NCI-H69 (cell line): ENCODE measurements at regions not wholly inside any gene's neighbourhood (a gene's known extent, or its start where the extent isn't known, plus 50 kb on each side); places are given as distances from the start of the nearest gene placed in this dataset.
"Not testable (repeated sequence)": the region's sequence is repeated elsewhere in the genome, so short reads cannot be mapped to it uniquely, and the experiment has no call there.

Source experiments
- DNase-seq: peaks from one replicate; lab custom pipeline; 2025; lab: John Stamatoyannopoulos, UW

DNA sequence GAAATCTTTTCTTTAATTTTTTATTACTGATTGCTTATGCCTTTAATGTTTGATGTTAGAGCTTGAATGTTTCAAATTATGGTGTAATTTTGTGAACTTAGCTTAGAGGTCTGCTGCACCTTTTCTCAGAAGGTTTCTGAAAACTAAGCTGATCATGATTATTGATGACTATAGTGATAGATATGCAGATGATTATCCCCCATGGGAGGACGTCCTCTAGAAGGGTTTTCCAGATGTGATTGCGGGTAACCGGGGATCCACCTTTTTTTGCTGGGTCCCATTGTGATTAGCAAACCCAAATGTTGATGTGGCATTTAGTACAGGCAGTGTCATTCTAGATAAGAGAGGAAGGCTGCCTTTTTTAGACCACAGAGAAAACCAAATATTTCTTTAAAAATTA lies 272.9 kb downstream of the FBXO8 start:
- DNase-seq, result no peak

- DNase-seq, result no peak
Measured at GRCh38 chr4:174009686-174010451, 273.6 kb downstream of the FBXO8 start.

DNA sequence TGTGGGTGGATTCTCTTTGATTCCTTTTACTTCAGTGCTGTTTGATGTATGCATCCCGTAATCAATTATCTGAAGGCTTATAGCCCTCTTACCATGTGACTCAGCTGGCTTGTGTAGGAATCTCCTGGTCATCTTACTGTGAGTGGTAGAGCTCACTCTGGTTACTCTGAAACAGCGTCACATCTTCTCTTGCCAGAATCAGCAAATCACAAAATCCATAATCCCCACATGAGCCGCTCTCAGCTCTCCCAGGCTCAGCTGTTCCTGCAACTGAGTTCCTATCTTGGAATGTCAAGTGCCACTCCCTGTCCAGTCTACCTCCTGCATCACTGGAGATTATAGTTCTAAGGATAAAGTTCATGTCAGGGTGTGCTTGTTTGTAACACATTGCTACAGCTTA lies 278.0 kb downstream of the FBXO8 start:
- DNase-seq, result no peak

DNA sequence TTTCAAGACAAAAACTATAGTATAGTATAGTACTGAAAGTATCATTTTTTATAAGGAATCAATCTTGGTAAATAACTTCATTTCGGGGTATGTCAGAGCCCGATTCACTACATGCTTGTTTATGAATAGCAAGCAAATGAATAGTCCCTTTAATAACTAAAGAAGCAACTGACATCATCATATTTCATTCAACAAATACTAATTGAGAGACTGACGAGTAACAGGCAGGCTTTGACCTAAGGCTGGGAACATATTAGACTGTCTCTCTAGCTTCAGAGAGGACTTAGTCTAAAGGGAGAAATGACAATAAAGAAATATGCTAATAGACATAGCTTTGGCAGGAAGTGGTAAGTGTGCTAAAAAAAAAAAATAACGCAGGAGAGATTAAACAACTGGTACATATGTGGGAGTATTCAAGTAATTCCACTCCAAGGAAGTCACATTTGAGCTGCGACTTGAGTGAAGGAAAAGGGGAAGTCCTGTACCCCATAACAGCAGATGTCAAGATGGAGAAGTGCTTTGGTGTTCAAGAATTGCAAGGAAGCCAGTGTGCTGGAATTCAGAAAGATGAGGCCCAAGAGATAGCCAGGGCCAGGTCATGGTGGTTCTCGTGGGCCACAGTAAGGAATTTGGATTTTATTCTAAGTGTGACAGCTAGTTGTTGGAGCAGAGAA lies 284.9 kb downstream of the FBXO8 start:
- DNase-seq, result no peak

- DNase-seq, result not testable (repeated sequence)
Measured at GRCh38 chr4:173995779-173996178, 287.7 kb downstream of the FBXO8 start.

DNA sequence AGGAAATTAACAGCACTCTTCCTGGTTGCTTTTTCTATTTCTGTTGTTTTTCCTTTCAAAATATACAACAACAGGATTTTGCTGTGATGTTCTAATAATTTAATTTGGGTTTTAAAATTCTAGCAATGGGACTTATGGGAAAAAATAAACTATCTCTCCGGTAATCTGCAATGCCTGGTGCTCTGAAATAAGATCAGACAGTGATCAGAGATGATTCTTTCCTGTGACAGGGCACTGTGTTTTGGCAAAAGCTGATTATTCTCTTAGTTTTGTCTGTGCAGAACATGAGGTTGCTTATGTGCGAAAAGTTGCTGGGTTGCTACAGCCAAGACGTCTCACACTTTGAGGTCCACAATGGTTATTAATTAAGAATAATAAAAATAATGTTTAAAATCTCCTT lies 291.7 kb downstream of the FBXO8 start:
- DNase-seq, result no peak

- DNase-seq, result peak; percentile 16
Measured at GRCh38 chr4:173991316-173991715, 292.2 kb downstream of the FBXO8 start.

DNA sequence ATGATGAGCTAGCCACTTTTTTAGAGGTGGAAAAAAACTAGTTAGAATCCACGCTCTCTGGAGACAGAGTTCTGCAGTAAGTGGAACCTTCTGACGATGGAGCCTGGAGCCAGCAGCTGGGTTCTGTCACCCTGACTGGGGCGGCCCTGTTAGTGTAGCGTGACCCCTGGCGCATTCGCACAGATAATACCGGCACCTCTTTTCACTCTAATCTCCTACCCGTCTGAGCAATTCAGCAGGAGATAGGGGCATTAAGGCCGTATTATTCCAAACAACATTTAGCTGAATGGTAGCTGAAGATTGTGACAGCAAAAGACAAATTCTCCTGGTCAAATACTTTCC lies 292.6 kb downstream of the FBXO8 start:
- DNase-seq, result no peak

DNA sequence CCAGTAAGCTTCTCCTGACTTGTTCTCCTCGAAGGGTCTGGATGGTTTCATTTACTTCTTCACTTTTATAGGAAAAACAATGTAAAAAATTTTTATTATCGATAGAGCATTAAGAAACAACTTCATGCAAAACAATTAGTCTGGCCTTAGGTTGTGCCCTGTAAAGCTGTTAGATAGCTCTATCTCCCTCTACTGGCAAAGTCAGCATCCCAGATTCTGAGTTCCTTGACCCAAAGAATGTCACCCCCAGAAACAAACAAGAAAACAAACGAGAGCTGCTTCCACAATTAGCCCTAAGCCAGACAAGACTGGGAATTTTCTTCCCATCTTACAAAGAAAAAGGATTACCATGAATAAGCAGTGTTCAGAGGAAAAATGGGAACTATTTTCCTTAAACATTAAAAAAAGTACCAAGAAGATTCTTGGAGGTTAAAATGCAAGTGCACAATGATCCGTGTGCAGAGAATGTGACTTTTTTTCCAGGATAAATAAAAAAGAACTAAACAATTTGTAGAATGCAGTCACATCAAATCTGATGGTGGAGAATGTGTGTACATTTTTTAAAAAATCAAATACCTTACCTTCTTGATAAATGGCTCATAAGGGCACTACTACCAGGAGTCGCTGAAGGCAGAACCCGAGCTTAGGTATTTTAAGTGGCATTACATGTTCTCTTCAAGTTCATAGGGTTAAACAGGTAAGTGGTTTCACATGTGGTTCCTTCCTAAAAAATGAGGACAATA lies 293.2 kb downstream of the FBXO8 start:
- peak; percentile 71 for DNase-seq

GRCh38 chr4:173963523-173963922 lies 319.9 kb downstream of the FBXO8 start:
- not testable (repeated sequence) for DNase-seq

- no peak for DNase-seq
Measured at GRCh38 chr4:173960398-173960797, 323.1 kb downstream of the FBXO8 start.

GRCh38 chr4:173958445-173958844 lies 325.0 kb downstream of the FBXO8 start:
- DNase-seq, result no peak

GRCh38 chr4:173943547-173943946 lies 339.9 kb downstream of the FBXO8 start:
- DNase-seq, result peak; percentile 63

DNA sequence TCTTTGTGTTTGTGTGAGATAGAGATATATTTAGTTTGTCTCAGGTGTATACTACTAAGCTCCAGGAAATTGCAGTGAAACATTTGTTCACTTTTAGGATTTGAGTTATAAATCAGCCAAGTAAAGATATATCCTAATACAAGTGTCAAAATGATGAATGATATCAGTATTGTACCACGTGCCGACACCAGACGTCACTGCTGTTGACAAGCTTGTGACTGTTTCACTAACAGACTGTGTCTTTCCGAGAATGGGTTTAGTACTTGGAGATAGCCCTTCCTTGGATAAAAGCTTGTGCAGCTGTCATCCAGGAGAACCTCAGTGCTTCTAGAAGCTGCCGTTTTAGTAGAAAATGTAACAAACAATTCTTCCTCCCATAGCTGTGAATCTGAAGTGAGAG lies 343.3 kb downstream of the FBXO8 start:
- no peak for DNase-seq

DNA sequence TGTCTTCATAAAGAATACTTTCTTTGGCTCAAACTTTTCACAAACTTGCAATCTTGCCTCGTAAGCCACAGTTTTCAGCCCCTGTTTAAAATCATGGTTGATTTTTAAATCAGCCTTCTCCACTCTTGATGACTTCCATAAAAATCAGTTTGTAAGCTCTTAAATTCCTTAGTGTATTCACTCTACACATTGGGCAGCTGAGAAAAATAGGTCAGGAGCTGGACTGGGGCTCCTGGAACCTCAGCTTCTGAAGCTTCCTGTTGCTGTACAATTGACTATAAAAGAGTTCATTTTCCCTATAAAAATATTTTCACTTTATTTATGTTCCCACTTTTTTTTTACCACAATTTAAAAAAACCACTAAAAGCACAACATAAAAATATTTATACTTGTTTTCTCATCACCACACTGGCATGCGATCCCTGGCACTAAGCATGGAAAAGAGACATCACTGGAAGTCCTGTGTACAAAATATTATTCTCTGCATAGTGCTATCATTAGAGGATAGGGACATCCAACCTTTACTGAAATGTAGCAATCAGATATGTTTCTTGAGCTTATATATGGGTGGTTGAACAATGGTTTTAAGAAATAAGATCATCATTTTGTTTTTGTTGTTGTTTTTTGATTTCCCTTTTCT lies 345.7 kb downstream of the FBXO8 start:
- peak; percentile 8 for DNase-seq

DNA sequence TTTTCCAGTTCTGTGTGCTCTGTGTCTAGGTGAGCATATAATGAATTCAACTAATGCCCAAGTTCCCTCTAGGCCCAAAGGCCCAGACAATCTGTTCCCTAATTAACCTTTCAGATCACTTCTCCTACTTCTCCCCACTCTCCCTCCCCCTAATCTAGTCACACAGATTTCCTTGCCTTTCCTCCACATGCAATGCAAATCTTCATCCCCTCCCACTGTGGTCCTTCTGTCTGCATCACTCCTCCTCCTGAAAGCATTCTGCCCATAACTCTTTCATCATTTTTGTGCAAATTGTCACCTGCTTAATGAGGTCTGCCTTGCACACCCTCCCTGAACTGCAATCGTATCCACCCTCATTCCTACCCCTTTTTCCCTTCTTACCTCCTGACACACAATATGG lies 346.6 kb downstream of the FBXO8 start:
- peak; percentile 92 for DNase-seq

DNA sequence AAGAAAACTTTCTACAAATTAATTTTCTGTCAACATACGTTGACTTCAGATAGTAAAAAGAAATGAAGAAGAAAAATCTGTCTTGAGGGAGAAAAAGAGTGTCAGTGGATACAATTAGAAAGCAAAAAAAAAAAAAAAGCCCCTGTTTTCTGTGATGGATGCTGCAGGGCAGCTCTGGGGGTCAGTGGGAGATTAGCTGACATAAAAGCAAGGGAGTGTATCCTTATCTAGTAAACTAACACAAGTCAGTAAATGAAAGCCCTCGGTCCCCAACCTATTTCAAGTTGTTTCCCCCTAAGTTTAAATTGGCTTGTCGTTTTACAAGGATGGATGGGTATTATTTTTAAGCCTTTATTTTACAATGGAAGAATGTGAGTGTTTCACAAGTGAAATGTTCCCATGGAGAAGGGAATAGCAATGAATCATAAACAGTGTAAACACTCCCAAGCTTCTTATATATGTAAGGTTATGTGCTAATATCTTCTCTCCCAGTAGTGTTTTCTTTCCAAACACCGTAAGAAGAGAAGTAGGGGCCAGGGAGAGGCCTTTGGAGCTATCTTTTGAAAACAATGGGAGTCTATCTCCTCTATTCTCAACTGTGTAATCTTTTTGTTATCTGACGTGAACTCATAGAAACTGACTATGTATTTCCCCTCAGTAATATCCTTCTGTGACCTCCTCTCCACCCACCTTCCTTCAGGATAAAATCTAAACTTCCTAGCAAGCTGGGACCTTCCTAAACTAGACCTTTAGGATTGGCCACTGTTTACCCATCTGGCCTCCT lies 347.7 kb downstream of the FBXO8 start:
- DNase-seq, result peak; percentile 16

DNA sequence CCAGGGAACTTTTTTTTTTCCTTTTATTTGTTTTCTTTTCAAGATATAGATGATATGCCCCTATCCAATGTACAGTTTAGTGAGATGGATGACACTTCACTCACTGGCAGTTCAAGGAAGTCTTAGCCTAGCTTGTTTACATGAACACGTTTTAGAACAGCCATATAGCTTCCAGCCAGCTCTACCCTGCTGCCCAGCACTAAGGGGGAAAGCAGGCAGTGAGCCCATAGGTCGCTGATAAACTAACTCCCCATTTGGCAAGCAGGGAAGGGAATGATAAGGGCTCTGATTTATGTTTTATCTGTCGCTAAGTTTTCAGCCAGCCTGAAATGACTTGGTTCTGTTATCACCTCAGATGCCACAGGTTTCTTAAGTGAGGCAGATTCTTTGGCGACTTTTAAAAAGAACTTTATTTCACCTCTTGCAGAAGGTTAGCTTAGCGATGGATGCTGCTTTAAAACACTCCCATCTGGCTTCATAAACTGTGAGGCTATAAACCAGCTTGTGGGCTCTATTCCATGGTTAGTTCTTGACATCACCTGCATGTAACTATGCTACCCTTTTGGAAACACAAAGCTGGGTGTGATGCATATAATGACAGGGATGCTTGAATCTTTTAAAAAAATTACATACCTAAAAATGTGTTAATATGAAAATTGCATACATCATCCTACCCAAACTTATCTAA lies 348.4 kb downstream of the FBXO8 start:
- peak; percentile 16 for DNase-seq

- DNase-seq, result no peak
Measured at GRCh38 chr4:173934201-173934600, 349.3 kb downstream of the FBXO8 start.

GRCh38 chr4:173932701-173933100 lies 350.8 kb downstream of the FBXO8 start:
- DNase-seq, result no peak

DNA sequence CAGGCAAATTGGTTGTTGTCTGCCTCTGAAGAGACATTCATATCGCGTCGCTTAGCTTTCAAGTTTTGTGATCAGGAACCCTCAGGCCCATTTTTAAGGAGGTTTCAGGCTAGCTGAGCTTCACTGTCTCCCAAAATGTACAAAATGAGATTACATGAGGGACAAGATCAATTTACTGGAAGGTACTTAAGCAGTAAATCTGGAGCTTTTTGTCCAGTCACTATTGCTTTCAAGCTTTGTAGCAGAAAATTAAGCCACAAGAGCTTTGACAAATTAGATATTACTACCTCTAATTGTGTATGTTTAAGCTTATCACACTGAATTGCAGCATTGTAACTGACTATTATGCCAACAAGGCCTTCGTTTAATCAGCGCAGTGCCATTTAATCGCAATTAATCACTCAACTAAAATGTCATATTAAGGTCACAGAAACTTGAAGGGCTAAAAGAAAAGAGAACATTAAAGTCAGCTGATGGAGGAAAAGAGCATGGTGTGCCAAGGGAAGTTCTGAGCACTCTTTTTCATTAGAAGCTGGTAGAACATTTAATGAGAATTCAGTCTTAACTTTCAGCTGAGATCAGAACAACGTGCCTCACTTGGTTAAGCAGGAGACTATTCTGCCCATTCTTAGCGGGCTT lies 353.0 kb downstream of the FBXO8 start:
- DNase-seq, result peak; percentile 92
